Natural killer cell (primary cell): ENCODE measurements at regions not wholly inside any gene's neighbourhood (a gene's known extent, or its start where the extent isn't known, plus 50 kb on each side); places are given as distances from the start of the nearest gene placed in this dataset.

Experiments
- ATAC-seq, 3 donors: fragments of 150-1000 bp in 2 of 3; fragments of 200-7000 bp in 1 of 3; cut with Tn5 transposase; 1 replicate in 1 of 3; 2 replicates in 2 of 3; pipeline ENCODE4 v1.10.0; 2021; ENCODE audit warnings: mild to moderate bottlenecking in 2 of 3, moderate library complexity in 2 of 3
- DNase-seq, 2 donors: peaks; one replicate each; pipeline versions ENCODE4 v3.0.0 to v3.0.0-alpha.2; 2013 to 2021; ENCODE audit warnings: mixed read lengths in 1 of 2
- H3K27ac ChIP-seq: one replicate; pipeline ENCODE4 v1.5.1; 2013; ENCODE audit warnings: mild to moderate bottlenecking, low read length
- H3K27me3 ChIP-seq: one replicate; pipeline ENCODE4 v1.6.1; 2013; ENCODE audit warnings: low read length; ENCODE audit not compliant: control insufficient read depth, insufficient read depth
- H3K36me3 ChIP-seq: one replicate; pipeline ENCODE4 v1.6.1; 2013; ENCODE audit warnings: low read length; ENCODE audit not compliant: control insufficient read depth, insufficient read depth
- H3K4me1 ChIP-seq: one replicate; pipeline ENCODE4 v1.6.1; 2013; ENCODE audit warnings: low read length; ENCODE audit not compliant: control insufficient read depth, insufficient read depth
- H3K4me3 ChIP-seq: one replicate; pipeline ENCODE4 v1.5.1; 2013; ENCODE audit warnings: low read length
- H3K9me3 ChIP-seq: one replicate; pipeline ENCODE4 v1.6.1; 2013; ENCODE audit warnings: low read length; ENCODE audit not compliant: control insufficient read depth, insufficient read depth
- H3K27ac Mint-ChIP-seq, 2 donors: one replicate each; pipeline ENCODE4 v1.8.0; 2022; ENCODE audit warnings: mild to moderate bottlenecking in 2 of 2, mixed read lengths in 2 of 2, moderate library complexity in 1 of 2
- H3K27me3 Mint-ChIP-seq, 2 donors: one replicate each; pipeline ENCODE4 v1.8.0; 2022; ENCODE audit warnings: low read depth in 2 of 2, mixed read lengths in 2 of 2
- H3K36me3 Mint-ChIP-seq: one replicate; pipeline ENCODE4 v1.8.0; 2022; ENCODE audit warnings: mixed read lengths
- H3K4me1 Mint-ChIP-seq, 2 donors: one replicate each; pipeline ENCODE4 v1.8.0; 2022; ENCODE audit warnings: mixed read lengths in 2 of 2
- H3K4me3 Mint-ChIP-seq: one replicate; pipeline ENCODE4 v1.8.0; 2022; ENCODE audit warnings: mild to moderate bottlenecking, moderate library complexity, mixed read lengths
- H3K9me3 Mint-ChIP-seq, 2 donors: one replicate each; pipeline ENCODE4 v1.8.0; 2022; ENCODE audit warnings: mixed read lengths in 2 of 2
- WGBS: methylation state at CpG from one replicate; pipeline ENCODE4 v1.1.7; 2013; ENCODE audit warnings: missing lambda C conversion rate; ENCODE audit not compliant: insufficient coverage; 5-methylcytosine and 5-hydroxymethylcytosine counted together
- intact Hi-C: fragments of 100-400 bp; cut with micrococcal nuclease; formaldehyde crosslinking; loops from one replicate; pipeline ENCODE4 v1.14.2; 2022
- TF ChIP-seq, protein P1 (sequence below): fragments of 200-600 bp; IDR thresholded peaks from one replicate; pipeline ENCODE4 v1.8.0; 2022; ENCODE audit warnings: antibody characterized with exemption

- Mint-ChIP-seq H3K36me3 (no peaks in the 10 kb centered on the region), H3K4me1 (no peaks in the 10 kb centered on the region), H3K4me3 (no peak overlapping the region), H3K9me3 (peaks cover 0 to 3% of the 10 kb centered on the region in 2 donors), H3K27ac (no peak overlapping the region), H3K27me3 (peaks cover 0 to 10% of the 10 kb centered on the region in 2 donors)
- H3K4me3 ChIP-seq: no peak overlapping the region
- TF ChIP-seq, protein P1, sequence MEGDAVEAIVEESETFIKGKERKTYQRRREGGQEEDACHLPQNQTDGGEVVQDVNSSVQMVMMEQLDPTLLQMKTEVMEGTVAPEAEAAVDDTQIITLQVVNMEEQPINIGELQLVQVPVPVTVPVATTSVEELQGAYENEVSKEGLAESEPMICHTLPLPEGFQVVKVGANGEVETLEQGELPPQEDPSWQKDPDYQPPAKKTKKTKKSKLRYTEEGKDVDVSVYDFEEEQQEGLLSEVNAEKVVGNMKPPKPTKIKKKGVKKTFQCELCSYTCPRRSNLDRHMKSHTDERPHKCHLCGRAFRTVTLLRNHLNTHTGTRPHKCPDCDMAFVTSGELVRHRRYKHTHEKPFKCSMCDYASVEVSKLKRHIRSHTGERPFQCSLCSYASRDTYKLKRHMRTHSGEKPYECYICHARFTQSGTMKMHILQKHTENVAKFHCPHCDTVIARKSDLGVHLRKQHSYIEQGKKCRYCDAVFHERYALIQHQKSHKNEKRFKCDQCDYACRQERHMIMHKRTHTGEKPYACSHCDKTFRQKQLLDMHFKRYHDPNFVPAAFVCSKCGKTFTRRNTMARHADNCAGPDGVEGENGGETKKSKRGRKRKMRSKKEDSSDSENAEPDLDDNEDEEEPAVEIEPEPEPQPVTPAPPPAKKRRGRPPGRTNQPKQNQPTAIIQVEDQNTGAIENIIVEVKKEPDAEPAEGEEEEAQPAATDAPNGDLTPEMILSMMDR: no peak
- intact Hi-C loops: no loop called here
- no peak overlapping the region for H3K27ac ChIP-seq
- no peaks in the 10 kb centered on the region for H3K4me1 ChIP-seq
- DNase-seq (no peak), ATAC-seq (no peak)
- H3K36me3 ChIP-seq: no peaks in the 10 kb centered on the region
- no peaks in the 10 kb centered on the region for H3K27me3 ChIP-seq
- H3K9me3 ChIP-seq: no peaks in the 10 kb centered on the region
- WGBS: 55% methylated on average over 14 of the region's 14 CpGs
Observed at GRCh38 chr20:52684176-52684575, 288.0 kb upstream of the TSHZ2 start.

GRCh38 chr20:52683761-52684160 is 288.4 kb upstream of the TSHZ2 start:
- ATAC-seq (no peak), DNase-seq (no peak)
- Mint-ChIP-seq H3K4me3 (no peak overlapping the region), H3K9me3 (peaks cover 0 to 3% of the 10 kb centered on the region in 2 donors), H3K36me3 (no peaks in the 10 kb centered on the region), H3K27me3 (peaks cover 0 to 13% of the 10 kb centered on the region in 2 donors), H3K27ac (no peak overlapping the region), H3K4me1 (no peaks in the 10 kb centered on the region)
- Histone ChIP-seq H3K36me3 (no peaks in the 10 kb centered on the region), H3K4me3 (no peak overlapping the region), H3K27me3 (no peaks in the 10 kb centered on the region), H3K9me3 (no peaks in the 10 kb centered on the region), H3K4me1 (no peaks in the 10 kb centered on the region), H3K27ac (no peak overlapping the region)
- 58% methylated on average over 5 of the region's 5 CpGs for WGBS
- intact Hi-C loops: no loop called here
- TF ChIP-seq, protein P1: no peak

DNA sequence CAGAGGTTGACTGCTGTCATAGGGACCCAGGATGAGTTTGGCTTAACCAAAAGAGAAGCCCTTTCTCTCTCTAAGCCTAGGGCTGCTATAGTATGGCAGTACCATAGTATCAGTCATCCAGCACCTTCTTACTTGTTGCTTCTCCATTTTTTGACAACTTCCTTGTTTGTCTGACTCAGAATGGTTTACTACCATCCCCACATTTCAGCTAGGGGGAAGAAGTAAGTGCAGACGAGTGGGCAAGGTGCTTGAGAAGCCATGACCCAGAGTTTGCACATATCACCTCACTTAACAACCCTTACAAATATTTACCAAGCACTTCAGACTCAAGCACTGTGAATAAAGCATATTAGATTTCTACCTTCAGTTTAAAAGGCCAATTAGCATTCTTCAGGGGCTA is 289.9 kb upstream of the TSHZ2 start:
- no peaks in the 10 kb centered on the region for H3K36me3 ChIP-seq
- H3K36me3 Mint-ChIP-seq: no peaks in the 10 kb centered on the region
- 0% methylated on average over 1 of the region's 1 CpG for WGBS
- peaks cover 0 to 13% of the 10 kb centered on the region in 2 donors for H3K27me3 Mint-ChIP-seq
- H3K9me3 ChIP-seq: no peaks in the 10 kb centered on the region
- H3K4me1 Mint-ChIP-seq: no peaks in the 10 kb centered on the region
- H3K27ac ChIP-seq: no peak overlapping the region
- intact Hi-C loops: no loop called here
- DNase-seq (no peak), ATAC-seq (no peak)
- H3K27me3 ChIP-seq: no peaks in the 10 kb centered on the region
- no peak overlapping the region for H3K4me3 Mint-ChIP-seq
- TF ChIP-seq, protein P1: no peak
- peaks cover 0 to 3% of the 10 kb centered on the region in 2 donors for H3K9me3 Mint-ChIP-seq
- H3K4me3 ChIP-seq: no peak overlapping the region
- no peak overlapping the region for H3K27ac Mint-ChIP-seq
- H3K4me1 ChIP-seq: no peaks in the 10 kb centered on the region

DNA sequence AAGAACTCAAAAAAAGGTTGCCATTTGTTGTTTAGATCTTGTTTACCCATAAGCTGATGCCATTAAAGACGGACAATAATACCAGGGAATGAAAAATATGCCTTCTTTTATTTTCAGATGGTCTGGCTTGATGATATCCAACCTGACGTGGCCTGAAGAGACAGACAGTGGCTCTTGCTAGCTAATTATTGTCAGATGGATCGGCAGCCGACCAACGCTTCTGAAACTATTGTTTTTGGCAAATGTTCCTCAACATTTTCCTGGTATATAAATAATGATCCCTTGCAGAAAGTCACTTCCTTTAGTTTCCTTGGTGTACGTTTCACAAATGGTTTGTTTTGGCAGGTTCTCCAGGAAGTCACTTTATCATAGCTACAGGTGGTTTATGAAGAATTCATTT is 290.9 kb upstream of the TSHZ2 start:
- TF ChIP-seq, protein P1: no peak
- Mint-ChIP-seq H3K4me1 (no peaks in the 10 kb centered on the region), H3K27me3 (peaks cover 0 to 20% of the 10 kb centered on the region in 2 donors), H3K27ac (no peak overlapping the region), H3K36me3 (no peaks in the 10 kb centered on the region), H3K9me3 (peaks cover 0 to 3% of the 10 kb centered on the region in 2 donors), H3K4me3 (no peak overlapping the region)
- Histone ChIP-seq H3K4me3 (no peak overlapping the region), H3K27ac (no peak overlapping the region), H3K36me3 (no peaks in the 10 kb centered on the region), H3K27me3 (no peaks in the 10 kb centered on the region), H3K9me3 (no peaks in the 10 kb centered on the region), H3K4me1 (no peaks in the 10 kb centered on the region)
- 65% methylated on average over 6 of the region's 6 CpGs for WGBS
- intact Hi-C loops: no loop called here
- no peak for ATAC-seq
- no peak for DNase-seq
